SK-N-SH treated with all-trans-retinoic acid at 6 μM for 48 hours (cell line): ENCODE measurements at regions not wholly inside any gene's neighbourhood (a gene's known extent, or its start where the extent isn't known, plus 50 kb on each side); places are given as distances from the start of the nearest gene placed in this dataset.

Source experiments
- ATAC-seq: fragments of 200-7000 bp; cut with Tn5 transposase; 3 replicates; pipeline ENCODE4 v1.9.1; 2020; ENCODE audit warnings: mild to moderate bottlenecking, moderate library complexity
- ARNTL ChIP-seq: fragments of 450-650 bp; formaldehyde crosslinking; IDR thresholded peaks from 2 replicates; pipeline ENCODE4 v1.5.0; 2020; ENCODE audit warnings: low read depth, mild to moderate bottlenecking, moderate library complexity, borderline replicate concordance
- BACH2 ChIP-seq: fragments of 250-450 bp; sonication (Bioruptor Pico); IDR thresholded peaks from 2 replicates; pipeline ENCODE4 v1.9.0; 2021; ENCODE audit warnings: mild to moderate bottlenecking, borderline replicate concordance
- CSDC2 ChIP-seq: fragments of 250-450 bp; sonication (Bioruptor Pico); IDR thresholded peaks from 2 replicates; pipeline ENCODE4 v1.5.0; 2020; ENCODE audit warnings: mild to moderate bottlenecking, moderate library complexity
- ESRRG ChIP-seq: fragments of 250-450 bp; sonication (Bioruptor Pico); IDR thresholded peaks from 2 replicates; pipeline ENCODE4 v1.6.1; 2021; ENCODE audit warnings: mild to moderate bottlenecking
- GLIS3 ChIP-seq: fragments of 250-450 bp; sonication (Bioruptor Pico); IDR thresholded peaks from 2 replicates; pipeline ENCODE4 v1.5.0; 2020; ENCODE audit warnings: mild to moderate bottlenecking, moderate library complexity
- OSR1 ChIP-seq: fragments of 250-450 bp; sonication (Bioruptor Pico); IDR thresholded peaks from 2 replicates; pipeline ENCODE4 v1.8.0; 2022; ENCODE audit warnings: moderate library complexity, mild to moderate bottlenecking, inconsistent platforms
- PPARA ChIP-seq: fragments of 250-450 bp; sonication (Bioruptor Pico); IDR thresholded peaks from 2 replicates; pipeline ENCODE4 v1.5.0; 2020; ENCODE audit warnings: mild to moderate bottlenecking, borderline replicate concordance
- TCF4 ChIP-seq: fragments of 250-450 bp; sonication (Bioruptor Pico); IDR thresholded peaks from 2 replicates; pipeline ENCODE4 v1.8.0; 2021; ENCODE audit warnings: mild to moderate bottlenecking, moderate library complexity, borderline replicate concordance
- TOX ChIP-seq: fragments of 250-450 bp; sonication (Bioruptor Pico); IDR thresholded peaks from 2 replicates; pipeline ENCODE4 v1.8.0; 2021; ENCODE audit warnings: mild to moderate bottlenecking, moderate library complexity, borderline replicate concordance
- ZC3H10 ChIP-seq: fragments of 250-450 bp; sonication (Bioruptor Pico); IDR thresholded peaks from 2 replicates; pipeline ENCODE4 v1.5.1; 2021; ENCODE audit warnings: mild to moderate bottlenecking, moderate library complexity
- ZFP3 ChIP-seq: fragments of 250-450 bp; sonication (Bioruptor Pico); IDR thresholded peaks from 2 replicates; pipeline ENCODE4 v1.5.0; 2020; ENCODE audit warnings: mild to moderate bottlenecking, moderate library complexity
- ZFP30 ChIP-seq: fragments of 450-650 bp; formaldehyde crosslinking; IDR thresholded peaks from 2 replicates; pipeline ENCODE4 v1.5.0; 2022; ENCODE audit warnings: mild to moderate bottlenecking, moderate library complexity
- ZNF565 ChIP-seq: fragments of 450-650 bp; formaldehyde crosslinking; conservative IDR thresholded peaks from 2 replicates; pipeline ENCODE4 v1.5.0; 2020; ENCODE audit warnings: low read depth, mild to moderate bottlenecking, moderate library complexity
- ZNF8 ChIP-seq: fragments of 450-650 bp; formaldehyde crosslinking; IDR thresholded peaks from 2 replicates; pipeline ENCODE4 v1.5.0; 2020; ENCODE audit warnings: mild to moderate bottlenecking, moderate library complexity
- TF ChIP-seq, protein P1 (sequence below): fragments of 250-450 bp; sonication (Bioruptor Pico); IDR thresholded peaks from 2 replicates; pipeline ENCODE4 v1.5.0; 2020; ENCODE audit warnings: mild to moderate bottlenecking, moderate library complexity
- TF ChIP-seq, protein P2 (sequence below): fragments of 250-450 bp; sonication (Bioruptor Pico); IDR thresholded peaks from 2 replicates; pipeline ENCODE4 v1.5.1; 2020; ENCODE audit warnings: low read depth, mild to moderate bottlenecking, moderate library complexity
- TF ChIP-seq, protein P3 (sequence below): fragments of 250-450 bp; sonication (Bioruptor Pico); IDR thresholded peaks from 2 replicates; pipeline ENCODE4 v1.5.1; 2021; ENCODE audit warnings: mild to moderate bottlenecking, moderate library complexity
- TF ChIP-seq, protein P4 (sequence below): fragments of 250-450 bp; sonication (Bioruptor Pico); IDR thresholded peaks from 2 replicates; pipeline ENCODE4 v1.8.0; 2020; ENCODE audit warnings: mild to moderate bottlenecking, moderate library complexity, borderline replicate concordance

DNA sequence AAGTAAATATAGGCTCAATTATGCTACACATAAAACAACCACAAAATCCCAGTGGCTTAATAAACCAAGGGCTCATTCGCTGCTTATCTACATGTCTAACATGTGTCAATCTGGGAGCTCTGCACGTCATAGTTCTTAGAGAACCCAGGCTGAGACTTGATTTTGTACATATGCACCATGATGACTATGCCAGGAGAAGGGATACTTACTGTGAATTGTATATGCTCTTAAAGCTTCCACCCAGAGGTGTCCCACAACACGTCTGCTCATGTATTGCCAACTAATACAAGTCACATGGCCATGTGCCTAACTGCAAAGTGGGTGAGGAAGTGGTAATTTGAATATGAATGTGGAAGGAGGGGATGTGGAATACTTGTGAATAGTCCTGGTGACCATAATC, 262.1 kb downstream of the CPS1 start (continued):
- TF ChIP-seq, protein P1, sequence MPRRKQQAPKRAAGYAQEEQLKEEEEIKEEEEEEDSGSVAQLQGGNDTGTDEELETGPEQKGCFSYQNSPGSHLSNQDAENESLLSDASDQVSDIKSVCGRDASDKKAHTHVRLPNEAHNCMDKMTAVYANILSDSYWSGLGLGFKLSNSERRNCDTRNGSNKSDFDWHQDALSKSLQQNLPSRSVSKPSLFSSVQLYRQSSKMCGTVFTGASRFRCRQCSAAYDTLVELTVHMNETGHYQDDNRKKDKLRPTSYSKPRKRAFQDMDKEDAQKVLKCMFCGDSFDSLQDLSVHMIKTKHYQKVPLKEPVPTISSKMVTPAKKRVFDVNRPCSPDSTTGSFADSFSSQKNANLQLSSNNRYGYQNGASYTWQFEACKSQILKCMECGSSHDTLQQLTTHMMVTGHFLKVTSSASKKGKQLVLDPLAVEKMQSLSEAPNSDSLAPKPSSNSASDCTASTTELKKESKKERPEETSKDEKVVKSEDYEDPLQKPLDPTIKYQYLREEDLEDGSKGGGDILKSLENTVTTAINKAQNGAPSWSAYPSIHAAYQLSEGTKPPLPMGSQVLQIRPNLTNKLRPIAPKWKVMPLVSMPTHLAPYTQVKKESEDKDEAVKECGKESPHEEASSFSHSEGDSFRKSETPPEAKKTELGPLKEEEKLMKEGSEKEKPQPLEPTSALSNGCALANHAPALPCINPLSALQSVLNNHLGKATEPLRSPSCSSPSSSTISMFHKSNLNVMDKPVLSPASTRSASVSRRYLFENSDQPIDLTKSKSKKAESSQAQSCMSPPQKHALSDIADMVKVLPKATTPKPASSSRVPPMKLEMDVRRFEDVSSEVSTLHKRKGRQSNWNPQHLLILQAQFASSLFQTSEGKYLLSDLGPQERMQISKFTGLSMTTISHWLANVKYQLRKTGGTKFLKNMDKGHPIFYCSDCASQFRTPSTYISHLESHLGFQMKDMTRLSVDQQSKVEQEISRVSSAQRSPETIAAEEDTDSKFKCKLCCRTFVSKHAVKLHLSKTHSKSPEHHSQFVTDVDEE (CRISPR knock-in tag): no peak
- TF ChIP-seq, protein P2, sequence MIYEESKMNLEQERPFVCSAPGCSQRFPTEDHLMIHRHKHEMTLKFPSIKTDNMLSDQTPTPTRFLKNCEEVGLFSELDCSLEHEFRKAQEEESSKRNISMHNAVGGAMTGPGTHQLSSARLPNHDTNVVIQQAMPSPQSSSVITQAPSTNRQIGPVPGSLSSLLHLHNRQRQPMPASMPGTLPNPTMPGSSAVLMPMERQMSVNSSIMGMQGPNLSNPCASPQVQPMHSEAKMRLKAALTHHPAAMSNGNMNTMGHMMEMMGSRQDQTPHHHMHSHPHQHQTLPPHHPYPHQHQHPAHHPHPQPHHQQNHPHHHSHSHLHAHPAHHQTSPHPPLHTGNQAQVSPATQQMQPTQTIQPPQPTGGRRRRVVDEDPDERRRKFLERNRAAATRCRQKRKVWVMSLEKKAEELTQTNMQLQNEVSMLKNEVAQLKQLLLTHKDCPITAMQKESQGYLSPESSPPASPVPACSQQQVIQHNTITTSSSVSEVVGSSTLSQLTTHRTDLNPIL (CRISPR knock-in tag): no peak
- no peak for TF ChIP-seq ZFP3
- TF ChIP-seq, protein P3, sequence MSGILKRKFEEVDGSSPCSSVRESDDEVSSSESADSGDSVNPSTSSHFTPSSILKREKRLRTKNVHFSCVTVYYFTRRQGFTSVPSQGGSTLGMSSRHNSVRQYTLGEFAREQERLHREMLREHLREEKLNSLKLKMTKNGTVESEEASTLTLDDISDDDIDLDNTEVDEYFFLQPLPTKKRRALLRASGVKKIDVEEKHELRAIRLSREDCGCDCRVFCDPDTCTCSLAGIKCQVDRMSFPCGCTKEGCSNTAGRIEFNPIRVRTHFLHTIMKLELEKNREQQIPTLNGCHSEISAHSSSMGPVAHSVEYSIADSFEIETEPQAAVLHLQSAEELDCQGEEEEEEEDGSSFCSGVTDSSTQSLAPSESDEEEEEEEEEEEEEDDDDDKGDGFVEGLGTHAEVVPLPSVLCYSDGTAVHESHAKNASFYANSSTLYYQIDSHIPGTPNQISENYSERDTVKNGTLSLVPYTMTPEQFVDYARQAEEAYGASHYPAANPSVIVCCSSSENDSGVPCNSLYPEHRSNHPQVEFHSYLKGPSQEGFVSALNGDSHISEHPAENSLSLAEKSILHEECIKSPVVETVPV (CRISPR knock-in tag): no peak

DNA sequence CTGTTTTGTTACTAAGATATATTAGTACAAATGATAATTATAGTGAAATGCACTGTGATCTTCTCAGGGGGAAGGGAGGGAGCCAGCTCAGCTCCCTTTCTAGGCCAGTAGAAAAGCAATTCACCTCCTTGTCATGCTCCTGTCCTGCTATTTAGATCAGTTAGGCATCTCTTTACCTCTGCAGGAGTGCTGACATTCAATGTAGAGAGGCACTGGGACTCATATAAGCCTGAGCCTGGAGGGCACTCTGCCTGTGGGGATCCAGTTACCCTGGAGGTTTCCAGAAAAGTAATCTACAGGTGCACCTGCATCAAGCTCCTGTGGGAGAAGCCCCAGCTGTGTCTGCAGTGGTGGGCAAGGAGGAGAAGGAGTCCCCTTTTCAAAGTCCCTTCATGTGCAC, 277.0 kb downstream of the CPS1 start:
- no peak for TF ChIP-seq ZNF565
- TF ChIP-seq CSDC2 (CRISPR knock-in tag): no peak
- no peak for TF ChIP-seq BACH2 (CRISPR knock-in tag)
- no peak for TF ChIP-seq TCF4 (CRISPR knock-in tag)
- TF ChIP-seq, protein P4, sequence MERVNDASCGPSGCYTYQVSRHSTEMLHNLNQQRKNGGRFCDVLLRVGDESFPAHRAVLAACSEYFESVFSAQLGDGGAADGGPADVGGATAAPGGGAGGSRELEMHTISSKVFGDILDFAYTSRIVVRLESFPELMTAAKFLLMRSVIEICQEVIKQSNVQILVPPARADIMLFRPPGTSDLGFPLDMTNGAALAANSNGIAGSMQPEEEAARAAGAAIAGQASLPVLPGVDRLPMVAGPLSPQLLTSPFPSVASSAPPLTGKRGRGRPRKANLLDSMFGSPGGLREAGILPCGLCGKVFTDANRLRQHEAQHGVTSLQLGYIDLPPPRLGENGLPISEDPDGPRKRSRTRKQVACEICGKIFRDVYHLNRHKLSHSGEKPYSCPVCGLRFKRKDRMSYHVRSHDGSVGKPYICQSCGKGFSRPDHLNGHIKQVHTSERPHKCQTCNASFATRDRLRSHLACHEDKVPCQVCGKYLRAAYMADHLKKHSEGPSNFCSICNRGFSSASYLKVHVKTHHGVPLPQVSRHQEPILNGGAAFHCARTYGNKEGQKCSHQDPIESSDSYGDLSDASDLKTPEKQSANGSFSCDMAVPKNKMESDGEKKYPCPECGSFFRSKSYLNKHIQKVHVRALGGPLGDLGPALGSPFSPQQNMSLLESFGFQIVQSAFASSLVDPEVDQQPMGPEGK (CRISPR knock-in tag): no peak
- TF ChIP-seq ARNTL: no peak
- TF ChIP-seq GLIS3 (CRISPR knock-in tag): no peak
- TF ChIP-seq PPARA (CRISPR knock-in tag): no peak
- no peak for TF ChIP-seq ZC3H10 (CRISPR knock-in tag)
- no peak for TF ChIP-seq ZFP30 (CRISPR knock-in tag)
- no peak for ATAC-seq

DNA sequence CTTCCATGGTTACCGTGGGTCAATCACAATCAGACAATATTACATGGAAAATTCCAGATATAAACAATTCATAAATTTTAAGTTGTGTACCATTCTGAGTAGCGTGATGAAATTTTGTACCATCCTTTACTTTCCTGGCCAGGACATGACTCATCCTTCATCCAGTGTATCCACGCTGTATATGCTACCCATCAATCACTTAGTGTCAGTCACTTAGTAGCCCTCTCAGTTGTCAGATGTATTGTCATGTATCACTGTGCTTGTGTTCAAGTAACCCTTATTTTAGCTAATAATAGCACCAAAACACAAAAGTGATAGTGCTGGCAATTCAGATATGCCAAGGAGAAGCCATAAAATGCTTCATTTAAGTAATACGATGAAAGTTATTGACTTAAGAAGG, 282.6 kb downstream of the CPS1 start:
- no peak for TF ChIP-seq TOX (CRISPR knock-in tag)
- no peak for ATAC-seq

DNA sequence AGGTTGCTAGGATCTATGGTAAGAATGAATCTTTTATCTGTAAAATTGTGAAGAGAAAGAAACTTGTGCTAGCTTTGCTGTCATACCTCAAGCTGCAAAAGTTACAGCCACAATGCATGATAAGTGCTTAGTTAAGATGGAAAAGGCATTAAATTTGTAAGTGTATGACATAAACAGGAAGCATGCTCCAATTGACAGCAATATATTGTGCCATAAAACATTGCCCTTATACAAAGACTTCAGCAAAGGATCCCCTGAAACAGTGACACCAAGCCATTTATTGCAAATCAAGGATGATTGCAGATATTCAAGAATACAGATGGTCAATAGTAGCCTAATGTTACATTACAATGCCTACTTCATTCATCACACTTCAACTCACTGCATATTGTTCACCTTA, 283.1 kb downstream of the CPS1 start:
- TF ChIP-seq ZFP30 (CRISPR knock-in tag) (no peak), CSDC2 (CRISPR knock-in tag) (no peak)
- ATAC-seq: no peak

DNA sequence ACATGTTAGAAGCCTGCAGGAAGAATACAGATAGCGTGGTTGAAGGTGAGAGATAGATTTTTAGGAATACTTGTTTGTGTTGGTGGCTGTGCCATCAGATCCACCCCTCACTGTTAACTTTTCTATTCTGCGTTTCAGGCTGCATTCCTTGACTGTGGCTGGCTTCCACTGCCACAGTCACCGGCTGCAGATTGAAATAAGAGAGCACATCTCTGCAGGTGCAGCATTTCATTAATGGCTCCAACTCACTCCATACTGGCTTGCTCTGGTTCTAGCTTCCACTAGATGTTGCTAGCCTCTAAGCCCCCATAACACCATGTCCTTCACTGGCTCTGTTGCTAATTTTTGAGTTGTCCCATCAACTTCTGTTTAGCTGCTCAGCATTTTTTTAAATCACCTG, 286.5 kb downstream of the CPS1 start:
- no peak for TF ChIP-seq ESRRG
- TF ChIP-seq ZNF8 (CRISPR knock-in tag): no peak
- TF ChIP-seq, protein P3 (CRISPR knock-in tag): no peak
- no peak for TF ChIP-seq OSR1 (CRISPR knock-in tag)
- no peak for ATAC-seq
